LNCaP clone FGC (cell line): ENCODE measurements at regions not wholly inside any gene's neighbourhood (a gene's known extent, or its start where the extent isn't known, plus 50 kb on each side); places are given as distances from the start of the nearest gene placed in this dataset.

Source experiments
- DNase-seq: peaks from one replicate; pipeline ENCODE4 v3.0.0-alpha.2; 2011; ENCODE audit warnings: low read depth
- H3K4me3 ChIP-seq: 2 replicates; pipeline ENCODE4 v1.5.1; 2011; ENCODE audit warnings: mild to moderate bottlenecking, low read depth, low read length, control low read depth
- TF ChIP-seq, protein P1 (sequence below): IDR thresholded peaks from 2 replicates; pipeline ENCODE4 v1.5.1; 2012; ENCODE audit warnings: mild to moderate bottlenecking; ENCODE audit not compliant: control insufficient read depth, insufficient read depth; ENCODE audit errors: extremely low read depth

DNA sequence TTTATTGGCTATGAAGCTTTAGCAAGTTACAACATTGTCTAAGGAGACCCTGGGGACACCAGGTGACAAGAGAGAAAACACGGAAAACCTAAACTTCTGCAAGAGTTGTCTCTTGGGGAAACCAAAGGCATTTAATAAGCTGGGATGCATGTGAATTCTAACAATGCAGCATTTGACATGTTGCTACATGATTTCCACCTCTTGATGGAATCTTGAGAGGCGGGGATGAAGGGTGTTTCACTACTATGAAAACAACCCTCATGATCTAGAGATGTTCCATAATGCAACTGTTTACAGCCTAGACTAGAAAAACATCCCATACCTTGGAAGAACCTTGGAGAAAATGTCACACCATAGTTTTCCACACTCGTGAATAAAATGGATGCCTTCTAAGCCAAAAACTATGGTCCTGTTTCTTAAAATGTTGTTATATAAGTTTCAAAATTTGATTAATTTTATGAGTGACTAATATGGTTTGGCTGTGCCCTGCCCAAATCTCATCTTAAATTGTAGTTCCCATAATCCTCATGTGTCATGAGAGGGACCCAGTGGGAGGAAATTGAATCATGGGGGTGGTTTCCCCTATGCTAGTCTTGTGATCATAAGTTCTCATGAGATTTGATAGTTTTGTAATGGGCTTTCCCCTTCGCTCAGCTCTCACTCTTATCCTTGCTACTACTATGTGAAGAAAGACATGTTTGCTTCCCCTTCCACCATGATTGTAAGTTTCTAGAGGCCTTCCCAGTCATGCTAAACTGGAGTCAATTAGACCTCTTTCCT lies 164.6 kb downstream of the TNFSF13B start:
- no peak overlapping the region for H3K4me3 ChIP-seq
- no peak for DNase-seq
- TF ChIP-seq, protein P1, sequence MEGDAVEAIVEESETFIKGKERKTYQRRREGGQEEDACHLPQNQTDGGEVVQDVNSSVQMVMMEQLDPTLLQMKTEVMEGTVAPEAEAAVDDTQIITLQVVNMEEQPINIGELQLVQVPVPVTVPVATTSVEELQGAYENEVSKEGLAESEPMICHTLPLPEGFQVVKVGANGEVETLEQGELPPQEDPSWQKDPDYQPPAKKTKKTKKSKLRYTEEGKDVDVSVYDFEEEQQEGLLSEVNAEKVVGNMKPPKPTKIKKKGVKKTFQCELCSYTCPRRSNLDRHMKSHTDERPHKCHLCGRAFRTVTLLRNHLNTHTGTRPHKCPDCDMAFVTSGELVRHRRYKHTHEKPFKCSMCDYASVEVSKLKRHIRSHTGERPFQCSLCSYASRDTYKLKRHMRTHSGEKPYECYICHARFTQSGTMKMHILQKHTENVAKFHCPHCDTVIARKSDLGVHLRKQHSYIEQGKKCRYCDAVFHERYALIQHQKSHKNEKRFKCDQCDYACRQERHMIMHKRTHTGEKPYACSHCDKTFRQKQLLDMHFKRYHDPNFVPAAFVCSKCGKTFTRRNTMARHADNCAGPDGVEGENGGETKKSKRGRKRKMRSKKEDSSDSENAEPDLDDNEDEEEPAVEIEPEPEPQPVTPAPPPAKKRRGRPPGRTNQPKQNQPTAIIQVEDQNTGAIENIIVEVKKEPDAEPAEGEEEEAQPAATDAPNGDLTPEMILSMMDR = no peak

DNA sequence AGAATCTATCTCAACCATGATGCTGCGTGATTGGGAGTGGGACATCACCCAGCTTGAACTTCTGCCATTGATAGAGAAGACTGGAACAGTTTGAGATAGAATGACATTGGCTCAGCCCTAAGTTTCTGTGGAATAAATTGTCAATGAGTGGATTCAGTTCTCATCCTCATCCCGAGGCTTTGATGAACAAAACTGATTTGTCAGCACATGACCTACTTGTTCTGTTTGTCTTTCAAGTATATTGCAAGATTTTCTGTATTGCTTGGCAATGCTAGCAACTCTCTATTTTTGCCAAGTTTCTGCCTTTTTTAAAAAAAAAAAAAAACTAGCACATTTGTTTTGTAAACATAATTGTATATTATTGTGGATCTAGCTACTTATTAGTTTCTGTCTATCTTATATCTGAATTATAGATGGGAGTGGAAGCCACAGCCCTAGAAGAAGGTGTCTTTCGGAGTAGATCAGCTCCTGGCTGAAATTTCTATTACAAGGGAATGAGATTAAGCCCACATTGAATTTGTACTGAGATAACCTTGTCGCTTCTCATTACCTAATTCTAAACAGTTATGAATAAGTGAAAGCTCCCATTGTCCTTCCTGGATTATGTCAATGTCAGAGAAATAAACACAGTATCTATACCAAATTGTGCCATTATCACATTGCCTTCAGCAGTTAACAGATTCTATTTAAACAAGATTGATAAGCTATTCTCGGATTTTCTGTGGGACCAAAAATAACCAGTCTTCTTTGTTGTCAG lies 166.1 kb downstream of the TNFSF13B start:
- TF ChIP-seq, protein P1 = no peak
- DNase-seq = no peak
- H3K4me3 ChIP-seq = no peak overlapping the region

GRCh38 chr13:108437496-108437895 lies 168.0 kb downstream of the TNFSF13B start:
- H3K4me3 ChIP-seq = no peak overlapping the region
- TF ChIP-seq, protein P1 = no peak
- DNase-seq = no peak

- H3K4me3 ChIP-seq = no peak overlapping the region
- TF ChIP-seq, protein P1 = no peak
- DNase-seq = no peak
Observed at GRCh38 chr13:108439556-108439955, 170.0 kb downstream of the TNFSF13B start.

DNA sequence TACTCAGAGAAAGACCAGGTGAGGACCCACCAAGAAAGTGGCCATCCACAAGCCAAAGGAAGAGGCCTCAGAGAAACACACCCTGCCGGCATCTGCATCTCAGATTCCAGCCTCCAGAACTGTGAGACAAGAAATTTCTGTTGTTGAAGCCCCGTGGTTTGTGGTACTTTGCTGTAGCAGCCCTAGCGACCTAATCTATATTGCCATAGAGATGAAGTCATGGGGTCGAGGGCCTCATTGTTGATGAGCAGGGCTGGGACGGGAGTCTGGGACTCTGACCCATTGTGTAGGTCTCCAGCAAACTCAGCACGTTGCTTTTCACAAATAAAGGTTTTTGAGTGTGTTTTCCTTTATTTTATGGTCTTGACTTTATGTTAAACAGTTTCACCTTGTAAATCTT lies 174.9 kb downstream of the TNFSF13B start:
- no peak for DNase-seq
- no peak overlapping the region for H3K4me3 ChIP-seq
- TF ChIP-seq, protein P1 = no peak

- H3K4me3 ChIP-seq = no peak overlapping the region
- TF ChIP-seq, protein P1 = no peak
- no peak for DNase-seq
Observed at GRCh38 chr13:108448891-108449290, 179.4 kb downstream of the TNFSF13B start.
